ENCODE measurements at regions not wholly inside any gene's neighbourhood (a gene's known extent, or its start where the extent isn't known, plus 50 kb on each side); places are given as distances from the start of the nearest gene placed in this dataset.

- peaks cover 0 to 1% (median 0%) of the 10 kb centered on the region in 7 donors for H3K4me1 Mint-ChIP-seq
- H3K9me3 Mint-ChIP-seq: peaks cover 0 to 5% (median 0%) of the 10 kb centered on the region in 11 donors
- no peak for DNase-seq
- peaks cover 4 to 52% (median 28%) of the 10 kb centered on the region in 5 donors for H3K27me3 Mint-ChIP-seq
- Histone ChIP-seq H3K9me3 (ENCODE audit: control insufficient read depth in 2 of 3, low read length in 3 of 3) (no peaks in the 10 kb centered on the region), H3K36me3 (ENCODE audit: control insufficient read depth in 2 of 3, insufficient read depth in 3 of 3, low read length in 3 of 3) (no peaks in the 10 kb centered on the region), H3K4me1 (ENCODE audit: control insufficient read depth in 2 of 2, insufficient read depth in 2 of 2, low read length in 2 of 2) (no peaks in the 10 kb centered on the region), H3K27ac (ENCODE audit: low read depth, low read length) (no peak overlapping the region), H3K4me3 (ENCODE audit: low read length) (no peak overlapping the region), H3K27me3 (ENCODE audit: control insufficient read depth in 2 of 2, insufficient read depth in 2 of 2, low read length in 2 of 2) (no peaks in the 10 kb centered on the region)
- no peak overlapping the region for H3K4me3 Mint-ChIP-seq
- no peak for ATAC-seq
- intact Hi-C loops (cut with micrococcal nuclease): no loop called here
- no peak overlapping the region for H3K27ac Mint-ChIP-seq
- H3K36me3 Mint-ChIP-seq: no peaks in the 10 kb centered on the region
- ChIA-PET CTCF (no interaction called here), POLR2A (no interaction called here)
Observed at GRCh38 chr11:134727636-134728035, 315.6 kb upstream of the B3GAT1 start.

- Histone ChIP-seq H3K4me3 (ENCODE audit: low read length) (no peak overlapping the region), H3K4me1 (ENCODE audit: control insufficient read depth in 2 of 2, insufficient read depth in 2 of 2, low read length in 2 of 2) (no peaks in the 10 kb centered on the region), H3K36me3 (ENCODE audit: control insufficient read depth in 2 of 3, insufficient read depth in 3 of 3, low read length in 3 of 3) (no peaks in the 10 kb centered on the region), H3K27me3 (ENCODE audit: control insufficient read depth in 2 of 2, insufficient read depth in 2 of 2, low read length in 2 of 2) (no peaks in the 10 kb centered on the region), H3K9me3 (ENCODE audit: control insufficient read depth in 2 of 3, low read length in 3 of 3) (no peaks in the 10 kb centered on the region), H3K27ac (ENCODE audit: low read depth, low read length) (no peak overlapping the region)
- intact Hi-C loops (cut with micrococcal nuclease): no loop called here
- POLR2A ChIA-PET: no interaction called here
- no peak for DNase-seq
- H3K27me3 Mint-ChIP-seq: peaks cover 4 to 52% (median 28%) of the 10 kb centered on the region in 5 donors
- H3K4me1 Mint-ChIP-seq: peaks cover 0 to 1% (median 0%) of the 10 kb centered on the region in 7 donors
- no peak for ATAC-seq
- H3K36me3 Mint-ChIP-seq: no peaks in the 10 kb centered on the region
- CTCF ChIA-PET: interaction anchor here (0.7 kb wide), 1 partner anchor 62 kb away, joined by 3 read pairs; no protein-coding TSS in a partner anchor
- peaks cover 0 to 5% (median 0%) of the 10 kb centered on the region in 11 donors for H3K9me3 Mint-ChIP-seq
- no peak overlapping the region for H3K4me3 Mint-ChIP-seq
- no peak overlapping the region for H3K27ac Mint-ChIP-seq
Observed at GRCh38 chr11:134727204-134727603, 315.2 kb upstream of the B3GAT1 start.

- peaks cover 8 to 52% (median 28%) of the 10 kb centered on the region in 5 donors for H3K27me3 Mint-ChIP-seq
- no peaks in the 10 kb centered on the region for H3K36me3 ChIP-seq (ENCODE audit: control insufficient read depth in 2 of 3, insufficient read depth in 3 of 3, low read length in 3 of 3)
- no peaks in the 10 kb centered on the region for H3K4me1 ChIP-seq (ENCODE audit: control insufficient read depth in 2 of 2, insufficient read depth in 2 of 2, low read length in 2 of 2)
- H3K4me3 Mint-ChIP-seq: no peak overlapping the region
- H3K27me3 ChIP-seq (ENCODE audit: control insufficient read depth in 2 of 2, insufficient read depth in 2 of 2, low read length in 2 of 2): no peaks in the 10 kb centered on the region
- no peak for ATAC-seq
- intact Hi-C loops (cut with micrococcal nuclease): no loop called here
- CTCF ChIA-PET: no interaction called here
- no peak overlapping the region for H3K4me3 ChIP-seq (ENCODE audit: low read length)
- POLR2A ChIA-PET: no interaction called here
- H3K4me1 Mint-ChIP-seq: peaks cover 0 to 1% (median 0%) of the 10 kb centered on the region in 7 donors
- H3K27ac ChIP-seq (ENCODE audit: low read depth, low read length): no peak overlapping the region
- no peaks in the 10 kb centered on the region for H3K36me3 Mint-ChIP-seq
- H3K9me3 ChIP-seq (ENCODE audit: control insufficient read depth in 2 of 3, low read length in 3 of 3): no peaks in the 10 kb centered on the region
- DNase-seq: no peak
- H3K27ac Mint-ChIP-seq: no peak overlapping the region
- peaks cover 0 to 5% (median 0%) of the 10 kb centered on the region in 11 donors for H3K9me3 Mint-ChIP-seq
Observed at GRCh38 chr11:134725716-134726639, 313.9 kb upstream of the B3GAT1 start.

GRCh38 chr11:134725211-134725610, 313.2 kb upstream of the B3GAT1 start:
- ChIA-PET CTCF (no interaction called here), POLR2A (no interaction called here)
- no peak overlapping the region for H3K4me3 ChIP-seq (ENCODE audit: low read length)
- Mint-ChIP-seq H3K36me3 (no peaks in the 10 kb centered on the region), H3K4me1 (peaks cover 0 to 1% (median 0%) of the 10 kb centered on the region in 7 donors), H3K27ac (no peak overlapping the region), H3K4me3 (no peak overlapping the region), H3K27me3 (peaks cover 8 to 52% (median 28%) of the 10 kb centered on the region in 5 donors), H3K9me3 (peaks cover 0 to 5% (median 0%) of the 10 kb centered on the region in 11 donors)
- H3K27ac ChIP-seq (ENCODE audit: low read depth, low read length): no peak overlapping the region
- no peaks in the 10 kb centered on the region for H3K4me1 ChIP-seq (ENCODE audit: control insufficient read depth in 2 of 2, insufficient read depth in 2 of 2, low read length in 2 of 2)
- intact Hi-C loops (cut with micrococcal nuclease): no loop called here
- DNase-seq (no peak), ATAC-seq (peak; percentile 8)
- H3K27me3 ChIP-seq (ENCODE audit: control insufficient read depth in 2 of 2, insufficient read depth in 2 of 2, low read length in 2 of 2): no peaks in the 10 kb centered on the region
- H3K9me3 ChIP-seq (ENCODE audit: control insufficient read depth in 2 of 3, low read length in 3 of 3): no peaks in the 10 kb centered on the region
- H3K36me3 ChIP-seq (ENCODE audit: control insufficient read depth in 2 of 3, insufficient read depth in 3 of 3, low read length in 3 of 3): no peaks in the 10 kb centered on the region

GRCh38 chr11:134724779-134725140, 312.7 kb upstream of the B3GAT1 start:
- H3K27ac Mint-ChIP-seq: no peak overlapping the region
- Histone ChIP-seq H3K9me3 (ENCODE audit: control insufficient read depth in 2 of 3, low read length in 3 of 3) (no peaks in the 10 kb centered on the region), H3K4me1 (ENCODE audit: control insufficient read depth in 2 of 2, insufficient read depth in 2 of 2, low read length in 2 of 2) (no peaks in the 10 kb centered on the region), H3K27ac (ENCODE audit: low read depth, low read length) (no peak overlapping the region), H3K27me3 (ENCODE audit: control insufficient read depth in 2 of 2, insufficient read depth in 2 of 2, low read length in 2 of 2) (no peaks in the 10 kb centered on the region), H3K36me3 (ENCODE audit: control insufficient read depth in 2 of 3, insufficient read depth in 3 of 3, low read length in 3 of 3) (no peaks in the 10 kb centered on the region), H3K4me3 (ENCODE audit: low read length) (no peak overlapping the region)
- POLR2A ChIA-PET: no interaction called here
- H3K36me3 Mint-ChIP-seq: no peaks in the 10 kb centered on the region
- CTCF ChIA-PET: no interaction called here
- H3K27me3 Mint-ChIP-seq: peaks cover 8 to 52% (median 28%) of the 10 kb centered on the region in 5 donors
- peaks cover 0 to 1% (median 0%) of the 10 kb centered on the region in 7 donors for H3K4me1 Mint-ChIP-seq
- ATAC-seq: no peak
- DNase-seq: no peak
- H3K9me3 Mint-ChIP-seq: peaks cover 0 to 5% (median 0%) of the 10 kb centered on the region in 11 donors
- intact Hi-C loops (cut with micrococcal nuclease): no loop called here
- no peak overlapping the region for H3K4me3 Mint-ChIP-seq

- CTCF ChIA-PET: no interaction called here
- ATAC-seq: no peak
- POLR2A ChIA-PET: interaction anchor here (0.6 kb wide), 1 partner anchor 862 kb away, joined by 3 read pairs; no protein-coding TSS in a partner anchor
- DNase-seq: no peak
- intact Hi-C loops (cut with micrococcal nuclease): no loop called here
- Histone ChIP-seq H3K27me3 (ENCODE audit: control insufficient read depth in 2 of 2, insufficient read depth in 2 of 2, low read length in 2 of 2) (no peaks in the 10 kb centered on the region), H3K4me3 (ENCODE audit: low read length) (no peak overlapping the region), H3K9me3 (ENCODE audit: control insufficient read depth in 2 of 3, low read length in 3 of 3) (no peaks in the 10 kb centered on the region), H3K27ac (ENCODE audit: low read depth, low read length) (no peak overlapping the region), H3K36me3 (ENCODE audit: control insufficient read depth in 2 of 3, insufficient read depth in 3 of 3, low read length in 3 of 3) (no peaks in the 10 kb centered on the region), H3K4me1 (ENCODE audit: control insufficient read depth in 2 of 2, insufficient read depth in 2 of 2, low read length in 2 of 2) (no peaks in the 10 kb centered on the region)
- peaks cover 0 to 1% (median 0%) of the 10 kb centered on the region in 7 donors for H3K4me1 Mint-ChIP-seq
- H3K36me3 Mint-ChIP-seq: no peaks in the 10 kb centered on the region
- peaks cover 8 to 51% (median 28%) of the 10 kb centered on the region in 5 donors for H3K27me3 Mint-ChIP-seq
- no peak overlapping the region for H3K27ac Mint-ChIP-seq
- H3K9me3 Mint-ChIP-seq: peaks cover 0 to 5% (median 0%) of the 10 kb centered on the region in 11 donors
- no peak overlapping the region for H3K4me3 Mint-ChIP-seq
Observed at GRCh38 chr11:134724106-134724778, 312.2 kb upstream of the B3GAT1 start.

Measured in naive thymus-derived CD4-positive, alpha-beta T cell (primary cell).